WTC11 (cell line): ENCODE measurements at regions not wholly inside any gene's neighbourhood (a gene's known extent, or its start where the extent isn't known, plus 50 kb on each side); places are given as distances from the start of the nearest gene placed in this dataset.

Experiments used
- ATAC-seq: fragments of 200-7000 bp; cut with Tn5 transposase; 2 replicates; pipeline ENCODE4 v1.10.0; 2021; ENCODE audit warnings: mild to moderate bottlenecking, moderate library complexity
- CTCF ChIA-PET: fragments of 300-600 bp; sonication (Branson Sonifier 250); formaldehyde crosslinking; loops from one replicate; lab custom pipeline; 2021; ENCODE audit warnings: antibody characterized with exemption; lab: Charles Lee
- POLR2A ChIA-PET: fragments of 350-600 bp; sonication (Branson Sonifier 250); formaldehyde crosslinking; loops from one replicate; lab custom pipeline; 2021; ENCODE audit warnings: antibody characterized with exemption; lab: Charles Lee
- DNase-seq: peaks from one replicate; pipeline ENCODE4 v3.0.0; 2021; ENCODE audit warnings: low spot score
- H3K27ac Mint-ChIP-seq: 2 replicates; pipeline ENCODE4 v1.8.0; 2021; ENCODE audit warnings: mixed read lengths
- H3K27me3 Mint-ChIP-seq: 2 replicates; pipeline ENCODE4 v1.8.0; 2021; ENCODE audit warnings: low read depth, mild to moderate bottlenecking, moderate library complexity, mixed read lengths
- H3K36me3 Mint-ChIP-seq: 2 replicates; pipeline ENCODE4 v1.8.0; 2021; ENCODE audit warnings: mixed read lengths
- H3K4me1 Mint-ChIP-seq: 2 replicates; pipeline ENCODE4 v1.8.0; 2022; ENCODE audit warnings: mixed read lengths
- H3K4me3 Mint-ChIP-seq: 2 replicates; pipeline ENCODE4 v1.8.0; 2021; ENCODE audit warnings: mild to moderate bottlenecking, moderate library complexity, mixed read lengths
- H3K9me3 Mint-ChIP-seq: 2 replicates; pipeline ENCODE4 v1.8.0; 2021; ENCODE audit warnings: mixed read lengths
- AFF4 ChIP-seq: sonication (generic); formaldehyde crosslinking; IDR thresholded peaks from 2 replicates; pipeline ENCODE4 v1.8.1; 2023; ENCODE audit warnings: mild to moderate bottlenecking, missing genetic modification reagents, borderline replicate concordance
- E2F4 ChIP-seq: sonication (generic); formaldehyde crosslinking; IDR thresholded peaks from 2 replicates; pipeline ENCODE4 v1.8.1; 2022; ENCODE audit warnings: low read depth, mild to moderate bottlenecking, moderate library complexity, missing genetic modification reagents, borderline replicate concordance
- ETV6 ChIP-seq: sonication (generic); formaldehyde crosslinking; IDR thresholded peaks from 2 replicates; pipeline ENCODE4 v1.8.1; 2022; ENCODE audit warnings: mild to moderate bottlenecking, missing genetic modification reagents
- GABPB1 ChIP-seq: sonication (generic); formaldehyde crosslinking; IDR thresholded peaks from 2 replicates; pipeline ENCODE4 v1.8.1; 2023; ENCODE audit warnings: mild to moderate bottlenecking, missing genetic modification reagents
- GTF2I ChIP-seq: fragments of 250-450 bp; sonication (Bioruptor Pico); conservative IDR thresholded peaks from 2 replicates; pipeline ENCODE4 v1.4.0; 2021; ENCODE audit warnings: mild to moderate bottlenecking
- KAT7 ChIP-seq: sonication (generic); formaldehyde crosslinking; IDR thresholded peaks from 2 replicates; pipeline ENCODE4 v1.8.1; 2023; ENCODE audit warnings: missing genetic modification reagents, mild to moderate bottlenecking, borderline replicate concordance
- MLX ChIP-seq: sonication (generic); formaldehyde crosslinking; IDR thresholded peaks from 2 replicates; pipeline ENCODE4 v1.8.1; 2023; ENCODE audit warnings: mild to moderate bottlenecking, missing genetic modification reagents, moderate library complexity
- NR2C2 ChIP-seq: sonication (generic); formaldehyde crosslinking; IDR thresholded peaks from 2 replicates; pipeline ENCODE4 v1.8.0; 2022; ENCODE audit warnings: mild to moderate bottlenecking, missing genetic modification reagents
- SOX15 ChIP-seq: fragments of 250-450 bp; sonication (Bioruptor Pico); IDR thresholded peaks from 2 replicates; pipeline ENCODE4 v1.9.0; 2021; ENCODE audit warnings: mild to moderate bottlenecking
- STAT6 ChIP-seq: sonication (generic); formaldehyde crosslinking; conservative IDR thresholded peaks from 2 replicates; pipeline ENCODE4 v1.8.1; 2023; ENCODE audit warnings: mild to moderate bottlenecking, low read depth, missing genetic modification reagents, moderate library complexity
- TCF7 ChIP-seq: sonication (generic); formaldehyde crosslinking; IDR thresholded peaks from 2 replicates; pipeline ENCODE4 v1.8.0; 2022; ENCODE audit warnings: mild to moderate bottlenecking, low read depth, missing genetic modification reagents, moderate library complexity
- TEAD1 ChIP-seq: sonication (generic); formaldehyde crosslinking; IDR thresholded peaks from 2 replicates; pipeline ENCODE4 v1.8.0; 2022; ENCODE audit warnings: mild to moderate bottlenecking, missing genetic modification reagents
- ZNF121 ChIP-seq: sonication (generic); formaldehyde crosslinking; IDR thresholded peaks from 2 replicates; pipeline ENCODE4 v1.8.0; 2023; ENCODE audit warnings: missing genetic modification reagents
- ZNF232 ChIP-seq: sonication (generic); formaldehyde crosslinking; IDR thresholded peaks from 2 replicates; pipeline ENCODE4 v1.8.0; 2022; ENCODE audit warnings: mild to moderate bottlenecking, missing genetic modification reagents
- ZNF317 ChIP-seq: sonication (generic); formaldehyde crosslinking; IDR thresholded peaks from 2 replicates; pipeline ENCODE4 v1.8.1; 2023; ENCODE audit warnings: low read depth, mild to moderate bottlenecking, moderate library complexity, missing genetic modification reagents, borderline replicate concordance
- ZNF423 ChIP-seq: fragments of 250-450 bp; sonication (Bioruptor Pico); IDR thresholded peaks from 2 replicates; pipeline ENCODE4 v2.1.2; 2022; ENCODE audit warnings: mild to moderate bottlenecking, moderate library complexity
- ZNF671 ChIP-seq: fragments of 250-450 bp; sonication (Bioruptor Pico); IDR thresholded peaks from 2 replicates; pipeline ENCODE4 v1.8.0; 2021; ENCODE audit warnings: mild to moderate bottlenecking
- ZSCAN18 ChIP-seq: fragments of 250-450 bp; sonication (Bioruptor Pico); IDR thresholded peaks from 2 replicates; pipeline ENCODE4 v2.1.2; 2022; ENCODE audit warnings: mild to moderate bottlenecking, moderate library complexity

GRCh38 chr16:6177616-6178180, 1080.1 kb upstream of the EEF2KMT start:
- peaks cover 16% of the 10 kb centered on the region for H3K27me3 Mint-ChIP-seq
- DNase-seq (no peak), ATAC-seq (no peak)
- POLR2A ChIA-PET = no interaction called here
- peaks cover 87% of the 10 kb centered on the region for H3K36me3 Mint-ChIP-seq
- no peaks in the 10 kb centered on the region for H3K4me1 Mint-ChIP-seq
- no peak overlapping the region for H3K4me3 Mint-ChIP-seq
- TF ChIP-seq SOX15 (CRISPR knock-in tag) (no peak), TCF7 (no peak), MLX (CRISPR knock-in tag) (no peak), KAT7 (CRISPR knock-in tag) (no peak), ZNF671 (no peak), E2F4 (CRISPR knock-in tag) (no peak), ZSCAN18 (CRISPR knock-in tag) (no peak), TEAD1 (CRISPR knock-in tag) (no peak), ZNF423 (CRISPR knock-in tag) (no peak), ZNF317 (CRISPR knock-in tag) (no peak), ETV6 (no peak)
- TF ChIP-seq, all 79 proteins: peak for 0
- Mint-ChIP-seq H3K9me3 (peaks cover 86% of the 10 kb centered on the region), H3K27ac (no peak overlapping the region)
- CTCF ChIA-PET = interaction anchor here (0.6 kb wide), 2 partner anchors 140 to 1943 kb away, joined by 3 to 4 read pairs; no protein-coding TSS in a partner anchor

GRCh38 chr16:6170022-6170421, 1072.4 kb upstream of the EEF2KMT start:
- POLR2A ChIA-PET = no interaction called here
- no peak for DNase-seq
- no peak for ATAC-seq
- Mint-ChIP-seq H3K4me1 (no peaks in the 10 kb centered on the region), H3K9me3 (peaks cover 86% of the 10 kb centered on the region), H3K4me3 (no peak overlapping the region), H3K27me3 (peaks cover 12% of the 10 kb centered on the region), H3K36me3 (peaks cover 83% of the 10 kb centered on the region), H3K27ac (no peak overlapping the region)
- no peak for TF ChIP-seq GTF2I (CRISPR knock-in tag)
- no peak for TF ChIP-seq ZNF121
- no peak for TF ChIP-seq E2F4 (CRISPR knock-in tag)
- no peak for TF ChIP-seq ZNF232 (CRISPR knock-in tag)
- TF ChIP-seq NR2C2 (CRISPR knock-in tag) = no peak
- TF ChIP-seq STAT6 (CRISPR knock-in tag) = no peak
- no peak for TF ChIP-seq GABPB1
- no peak for TF ChIP-seq ZNF423 (CRISPR knock-in tag)
- no peak for TF ChIP-seq AFF4 (CRISPR knock-in tag)
- CTCF ChIA-PET = no interaction called here
